WTC11 (cell line): ENCODE measurements at regions not wholly inside any gene's neighbourhood (a gene's known extent, or its start where the extent isn't known, plus 50 kb on each side); places are given as distances from the start of the nearest gene placed in this dataset.

ENCODE experiments used
- ATAC-seq: fragments of 200-7000 bp; cut with Tn5 transposase; 2 replicates; pipeline ENCODE4 v1.10.0; 2021; ENCODE audit warnings: mild to moderate bottlenecking, moderate library complexity
- CTCF ChIA-PET: fragments of 300-600 bp; sonication (Branson Sonifier 250); formaldehyde crosslinking; loops from one replicate; lab custom pipeline; 2021; ENCODE audit warnings: antibody characterized with exemption; lab: Charles Lee
- POLR2A ChIA-PET: fragments of 350-600 bp; sonication (Branson Sonifier 250); formaldehyde crosslinking; loops from one replicate; lab custom pipeline; 2021; ENCODE audit warnings: antibody characterized with exemption; lab: Charles Lee
- DNase-seq: peaks from one replicate; pipeline ENCODE4 v3.0.0; 2021; ENCODE audit warnings: low spot score
- H3K27ac Mint-ChIP-seq: 2 replicates; pipeline ENCODE4 v1.8.0; 2021; ENCODE audit warnings: mixed read lengths
- H3K27me3 Mint-ChIP-seq: 2 replicates; pipeline ENCODE4 v1.8.0; 2021; ENCODE audit warnings: low read depth, mild to moderate bottlenecking, moderate library complexity, mixed read lengths
- H3K36me3 Mint-ChIP-seq: 2 replicates; pipeline ENCODE4 v1.8.0; 2021; ENCODE audit warnings: mixed read lengths
- H3K4me1 Mint-ChIP-seq: 2 replicates; pipeline ENCODE4 v1.8.0; 2022; ENCODE audit warnings: mixed read lengths
- H3K4me3 Mint-ChIP-seq: 2 replicates; pipeline ENCODE4 v1.8.0; 2021; ENCODE audit warnings: mild to moderate bottlenecking, moderate library complexity, mixed read lengths
- H3K9me3 Mint-ChIP-seq: 2 replicates; pipeline ENCODE4 v1.8.0; 2021; ENCODE audit warnings: mixed read lengths
- CREB1 ChIP-seq: sonication (generic); formaldehyde crosslinking; IDR thresholded peaks from 2 replicates; pipeline ENCODE4 v1.8.0; 2023; ENCODE audit warnings: mild to moderate bottlenecking, missing genetic modification reagents
- EMX1 ChIP-seq: fragments of 250-450 bp; sonication (Bioruptor Pico); IDR thresholded peaks from 2 replicates; pipeline ENCODE4 v1.8.0; 2021; ENCODE audit warnings: mild to moderate bottlenecking
- IRF2 ChIP-seq: sonication (generic); formaldehyde crosslinking; IDR thresholded peaks from 2 replicates; pipeline ENCODE4 v1.8.0; 2022; ENCODE audit warnings: low read depth, missing genetic modification reagents, borderline replicate concordance
- JAZF1 ChIP-seq: fragments of 250-450 bp; sonication (Bioruptor Pico); IDR thresholded peaks from 2 replicates; pipeline ENCODE4 v1.9.0; 2021; ENCODE audit warnings: moderate library complexity, mild to moderate bottlenecking, inconsistent platforms
- MAX ChIP-seq: sonication (generic); formaldehyde crosslinking; IDR thresholded peaks from 2 replicates; pipeline ENCODE4 v1.8.0; 2022; ENCODE audit warnings: mild to moderate bottlenecking, missing genetic modification reagents
- MYBL2 ChIP-seq: sonication (generic); formaldehyde crosslinking; IDR thresholded peaks from 2 replicates; pipeline ENCODE4 v1.8.1; 2023; ENCODE audit warnings: mild to moderate bottlenecking, moderate library complexity, missing genetic modification reagents
- NFE2L1 ChIP-seq: sonication (generic); formaldehyde crosslinking; IDR thresholded peaks from 2 replicates; pipeline ENCODE4 v1.8.1; 2023; ENCODE audit warnings: missing genetic modification reagents
- NR1H2 ChIP-seq: sonication (generic); formaldehyde crosslinking; IDR thresholded peaks from 2 replicates; pipeline ENCODE4 v1.9.0; 2021; ENCODE audit warnings: mild to moderate bottlenecking, moderate library complexity, missing genetic modification reagents
- TEAD1 ChIP-seq: sonication (generic); formaldehyde crosslinking; IDR thresholded peaks from 2 replicates; pipeline ENCODE4 v1.8.0; 2022; ENCODE audit warnings: mild to moderate bottlenecking, missing genetic modification reagents
- ZBTB43 ChIP-seq: sonication (generic); formaldehyde crosslinking; IDR thresholded peaks from 2 replicates; pipeline ENCODE4 v1.8.1; 2023; ENCODE audit warnings: mild to moderate bottlenecking, missing genetic modification reagents
- ZNF232 ChIP-seq: sonication (generic); formaldehyde crosslinking; IDR thresholded peaks from 2 replicates; pipeline ENCODE4 v1.8.0; 2022; ENCODE audit warnings: mild to moderate bottlenecking, missing genetic modification reagents
- ZNF416 ChIP-seq: fragments of 250-450 bp; sonication (Bioruptor Pico); IDR thresholded peaks from 2 replicates; pipeline ENCODE4 v1.9.0; 2021; ENCODE audit warnings: mild to moderate bottlenecking, inconsistent platforms
- ZNF423 ChIP-seq: fragments of 250-450 bp; sonication (Bioruptor Pico); IDR thresholded peaks from 2 replicates; pipeline ENCODE4 v2.1.2; 2022; ENCODE audit warnings: mild to moderate bottlenecking, moderate library complexity
- ZNF425 ChIP-seq: fragments of 250-450 bp; sonication (Bioruptor Pico); conservative IDR thresholded peaks from 2 replicates; pipeline ENCODE4 v1.9.0; 2021; ENCODE audit warnings: mild to moderate bottlenecking
- ZSCAN18 ChIP-seq: fragments of 250-450 bp; sonication (Bioruptor Pico); IDR thresholded peaks from 2 replicates; pipeline ENCODE4 v2.1.2; 2022; ENCODE audit warnings: mild to moderate bottlenecking, moderate library complexity
- TF ChIP-seq, protein P1 (sequence below): fragments of 250-450 bp; sonication (Bioruptor Pico); IDR thresholded peaks from 2 replicates; pipeline ENCODE4 v1.9.0; 2021; ENCODE audit warnings: moderate library complexity, mild to moderate bottlenecking, inconsistent platforms, borderline replicate concordance
- TF ChIP-seq, protein P2 (sequence below): sonication (generic); formaldehyde crosslinking; IDR thresholded peaks from 2 replicates; pipeline ENCODE4 v1.8.1; 2023; ENCODE audit warnings: mild to moderate bottlenecking, moderate library complexity, missing genetic modification reagents

- TF ChIP-seq ZNF232 (CRISPR knock-in tag) = no peak
- TF ChIP-seq, all 79 proteins: peak for 0
These were observed 103.2 kb upstream of the IGLL5 start (continued) for GRCh38 chr22:22784249-22785039.

DNA sequence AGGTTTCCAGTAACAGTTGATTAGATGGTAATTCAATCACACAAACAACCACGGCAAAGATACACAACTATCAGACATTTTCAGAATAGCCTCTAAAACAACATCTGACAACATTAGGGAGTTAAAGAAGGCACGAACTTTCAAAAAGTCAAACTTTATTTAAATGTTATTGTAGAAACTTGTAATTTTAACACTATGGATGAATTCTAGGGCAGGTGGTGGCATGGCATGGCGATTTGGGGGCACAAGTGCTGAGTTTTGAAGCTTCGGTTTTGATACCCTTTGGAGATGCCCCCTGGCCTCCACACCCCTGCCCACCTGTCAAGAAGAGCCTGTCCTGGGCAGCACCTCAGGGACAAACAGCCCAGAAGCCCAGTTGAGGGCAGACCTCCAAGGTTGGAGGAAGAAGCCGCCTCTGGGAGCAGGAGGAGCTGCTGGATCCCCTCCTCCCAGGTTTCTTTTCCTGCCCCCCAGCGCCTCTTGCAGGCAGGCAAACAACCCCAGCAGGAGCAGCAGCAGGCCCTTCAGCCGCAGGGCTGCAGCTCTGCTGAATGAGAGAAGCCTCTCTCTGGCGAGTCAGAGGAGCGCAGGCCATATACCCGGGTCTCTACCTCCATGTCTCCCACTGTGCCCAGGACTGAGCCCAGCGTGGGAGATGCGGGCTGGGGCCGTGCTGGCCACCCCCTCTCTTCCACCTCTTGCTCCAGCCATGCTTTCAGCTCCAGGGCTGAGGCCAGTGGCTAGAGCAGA, 102.1 kb upstream of the IGLL5 start:
- peak; percentile 38 for DNase-seq
- POLR2A ChIA-PET = no interaction called here
- peaks cover 83% of the 10 kb centered on the region for H3K27me3 Mint-ChIP-seq
- no peaks in the 10 kb centered on the region for H3K36me3 Mint-ChIP-seq
- ATAC-seq = peak; percentile 60; the same call in 1 of the 2 replicates
- CTCF ChIA-PET = interaction anchor here (0.8 to 8.5 kb wide), 17 partner anchors 14 to 209 kb away, joined by 3 to 125 read pairs (median 5); no protein-coding TSS in a partner anchor
- H3K4me1 Mint-ChIP-seq = no peaks in the 10 kb centered on the region
- H3K9me3 Mint-ChIP-seq = no peaks in the 10 kb centered on the region
- TF ChIP-seq ZSCAN18 (CRISPR knock-in tag) (no peak), ZBTB43 (CRISPR knock-in tag) (no peak), CREB1 (CRISPR knock-in tag) (no peak), NR1H2 (CRISPR knock-in tag) (no peak)
- no peak overlapping the region for H3K4me3 Mint-ChIP-seq
- no peak overlapping the region for H3K27ac Mint-ChIP-seq

GRCh38 chr22:22786301-22787115, 101.1 kb upstream of the IGLL5 start:
- TF ChIP-seq, protein P1, sequence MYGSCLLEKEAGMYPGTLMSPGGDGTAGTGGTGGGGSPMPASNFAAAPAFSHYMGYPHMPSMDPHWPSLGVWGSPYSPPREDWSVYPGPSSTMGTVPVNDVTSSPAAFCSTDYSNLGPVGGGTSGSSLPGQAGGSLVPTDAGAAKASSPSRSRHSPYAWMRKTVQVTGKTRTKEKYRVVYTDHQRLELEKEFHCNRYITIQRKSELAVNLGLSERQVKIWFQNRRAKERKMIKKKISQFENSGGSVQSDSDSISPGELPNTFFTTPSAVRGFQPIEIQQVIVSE (CRISPR knock-in tag) = no peak
- TF ChIP-seq ZNF423 (CRISPR knock-in tag) (no peak), ZNF416 (CRISPR knock-in tag) (no peak)
- TF ChIP-seq, all 79 proteins: peak for 0
- Mint-ChIP-seq H3K9me3 (no peaks in the 10 kb centered on the region), H3K27ac (no peak overlapping the region), H3K4me3 (no peak overlapping the region), H3K27me3 (peaks cover 87% of the 10 kb centered on the region), H3K4me1 (no peaks in the 10 kb centered on the region), H3K36me3 (no peaks in the 10 kb centered on the region)
- ChIA-PET CTCF (interaction anchor here (0.7 to 8.5 kb wide), 15 partner anchors 15 to 210 kb away, joined by 3 to 125 read pairs (median 5); no protein-coding TSS in a partner anchor), POLR2A (no interaction called here)
- ATAC-seq (no peak), DNase-seq (no peak)

- Mint-ChIP-seq H3K9me3 (no peaks in the 10 kb centered on the region), H3K4me1 (no peaks in the 10 kb centered on the region), H3K36me3 (no peaks in the 10 kb centered on the region), H3K4me3 (no peak overlapping the region), H3K27me3 (peaks cover 87% of the 10 kb centered on the region), H3K27ac (no peak overlapping the region)
- POLR2A ChIA-PET = no interaction called here
- no peak for DNase-seq
- CTCF ChIA-PET = interaction anchor here (0.7 to 8.5 kb wide), 12 partner anchors 15 to 168 kb away, joined by 3 to 125 read pairs (median 10); no protein-coding TSS in a partner anchor
- ATAC-seq = no peak
- TF ChIP-seq TEAD1 (CRISPR knock-in tag) (no peak), JAZF1 (CRISPR knock-in tag) (no peak), NFE2L1 (CRISPR knock-in tag) (no peak), MYBL2 (CRISPR knock-in tag) (no peak), MAX (no peak), ZNF416 (CRISPR knock-in tag) (no peak), EMX1 (no peak), IRF2 (no peak), ZNF425 (CRISPR knock-in tag) (no peak)
- TF ChIP-seq, protein P2, sequence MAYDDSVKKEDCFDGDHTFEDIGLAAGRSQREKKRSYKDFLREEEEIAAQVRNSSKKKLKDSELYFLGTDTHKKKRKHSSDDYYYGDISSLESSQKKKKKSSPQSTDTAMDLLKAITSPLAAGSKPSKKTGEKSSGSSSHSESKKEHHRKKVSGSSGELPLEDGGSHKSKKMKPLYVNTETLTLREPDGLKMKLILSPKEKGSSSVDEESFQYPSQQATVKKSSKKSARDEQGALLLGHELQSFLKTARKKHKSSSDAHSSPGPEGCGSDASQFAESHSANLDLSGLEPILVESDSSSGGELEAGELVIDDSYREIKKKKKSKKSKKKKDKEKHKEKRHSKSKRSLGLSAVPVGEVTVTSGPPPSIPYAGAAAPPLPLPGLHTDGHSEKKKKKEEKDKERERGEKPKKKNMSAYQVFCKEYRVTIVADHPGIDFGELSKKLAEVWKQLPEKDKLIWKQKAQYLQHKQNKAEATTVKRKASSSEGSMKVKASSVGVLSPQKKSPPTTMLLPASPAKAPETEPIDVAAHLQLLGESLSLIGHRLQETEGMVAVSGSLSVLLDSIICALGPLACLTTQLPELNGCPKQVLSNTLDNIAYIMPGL (CRISPR knock-in tag) = no peak
- TF ChIP-seq, protein P1 (CRISPR knock-in tag) = no peak
These were observed 100.5 kb upstream of the IGLL5 start for GRCh38 chr22:22787151-22787550.
